ENCODE measurements at regions not wholly inside any gene's neighbourhood (a gene's known extent, or its start where the extent isn't known, plus 50 kb on each side); places are given as distances from the start of the nearest gene placed in this dataset.

- ChIA-PET POLR2A (no interaction called here), CTCF (interaction anchor here (0.5 to 1.3 kb wide), 2 partner anchors 403 to 452 kb away, joined by 3 read pairs; no protein-coding TSS in a partner anchor)
- no peak for DNase-seq (ENCODE audit: low spot score)
Observed at GRCh38 chr9:95788021-95788420, 87.5 kb upstream of the ERCC6L2 start.

DNA sequence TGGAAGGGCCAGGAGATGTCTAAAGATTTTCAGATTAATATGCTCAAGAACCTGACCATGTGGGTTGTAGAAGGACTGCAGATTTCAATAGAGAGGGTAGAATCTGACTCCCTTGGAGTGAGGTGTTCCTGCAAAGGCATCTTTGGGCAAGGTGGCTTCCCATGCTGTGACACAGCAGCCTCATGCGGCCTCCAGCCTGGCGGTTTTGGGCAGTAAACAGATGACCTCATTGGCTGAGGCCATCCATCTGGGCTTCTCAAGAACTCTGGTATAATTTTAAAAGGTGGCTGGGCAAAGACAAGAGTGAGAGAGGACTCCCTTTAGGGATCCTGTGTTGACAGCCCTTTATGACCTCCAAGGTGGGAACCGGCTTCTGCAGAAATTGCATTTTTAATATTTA is 90.3 kb upstream of the ERCC6L2 start:
- CTCF ChIA-PET: interaction anchor here (1.1 kb wide), 1 partner anchor 617 kb away, joined by 3 read pairs; no protein-coding TSS in a partner anchor
- no peak for DNase-seq (ENCODE audit: low spot score)
- H3K27me3 Mint-ChIP-seq (ENCODE audit: low read depth): no peaks in the 10 kb centered on the region
- H3K4me1 Mint-ChIP-seq: peaks cover 29% of the 10 kb centered on the region
- no peaks in the 10 kb centered on the region for H3K9me3 Mint-ChIP-seq
- ATAC-seq: no peak
- H3K27ac Mint-ChIP-seq: no peak overlapping the region
- TF ChIP-seq NR2C2 (CRISPR knock-in tag; IDR thresholded peaks at IDR 0.05) (no peak), JAZF1 (CRISPR knock-in tag; IDR thresholded peaks at IDR 0.05) (no peak)
- H3K4me3 Mint-ChIP-seq: no peak overlapping the region
- POLR2A ChIA-PET: no interaction called here
- no peaks in the 10 kb centered on the region for H3K36me3 Mint-ChIP-seq

More at GRCh38 chr9:95788021-95788420, 87.5 kb upstream of the ERCC6L2 start:
- no peak overlapping the region for H3K27ac Mint-ChIP-seq
- H3K9me3 Mint-ChIP-seq: no peaks in the 10 kb centered on the region
- no peaks in the 10 kb centered on the region for H3K36me3 Mint-ChIP-seq
- peak; percentile 68; the same call in 1 of the 2 replicates for ATAC-seq
- no peak overlapping the region for H3K4me3 Mint-ChIP-seq
- peaks cover 34% of the 10 kb centered on the region for H3K4me1 Mint-ChIP-seq
- no peaks in the 10 kb centered on the region for H3K27me3 Mint-ChIP-seq (ENCODE audit: low read depth)
- TF ChIP-seq ZSCAN18 (CRISPR knock-in tag; IDR thresholded peaks at IDR 0.05) (no peak), TP53 (CRISPR knock-in tag; IDR thresholded peaks at IDR 0.05) (no peak), IRF2 (CRISPR knock-in tag; IDR thresholded peaks at IDR 0.05; ENCODE audit: borderline replicate concordance, low read depth) (no peak), JUN (CRISPR knock-in tag; IDR thresholded peaks at IDR 0.05) (no peak), E2F5 (CRISPR knock-in tag; IDR thresholded peaks at IDR 0.05) (no peak), FOXJ3 (CRISPR knock-in tag; IDR thresholded peaks at IDR 0.05; ENCODE audit: borderline replicate concordance) (no peak)
- TF ChIP-seq, protein P1, sequence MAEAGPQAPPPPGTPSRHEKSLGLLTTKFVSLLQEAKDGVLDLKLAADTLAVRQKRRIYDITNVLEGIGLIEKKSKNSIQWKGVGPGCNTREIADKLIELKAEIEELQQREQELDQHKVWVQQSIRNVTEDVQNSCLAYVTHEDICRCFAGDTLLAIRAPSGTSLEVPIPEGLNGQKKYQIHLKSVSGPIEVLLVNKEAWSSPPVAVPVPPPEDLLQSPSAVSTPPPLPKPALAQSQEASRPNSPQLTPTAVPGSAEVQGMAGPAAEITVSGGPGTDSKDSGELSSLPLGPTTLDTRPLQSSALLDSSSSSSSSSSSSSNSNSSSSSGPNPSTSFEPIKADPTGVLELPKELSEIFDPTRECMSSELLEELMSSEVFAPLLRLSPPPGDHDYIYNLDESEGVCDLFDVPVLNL (CRISPR knock-in tag; IDR thresholded peaks at IDR 0.05; ENCODE audit: borderline replicate concordance, low read depth): no peak

- peaks cover 29% of the 10 kb centered on the region for H3K4me1 Mint-ChIP-seq
- H3K9me3 Mint-ChIP-seq: no peaks in the 10 kb centered on the region
- POLR2A ChIA-PET: interaction anchor here (1.0 kb wide), 1 partner anchor 31 kb away, joined by 3 read pairs; no protein-coding TSS in a partner anchor
- H3K4me3 Mint-ChIP-seq: no peak overlapping the region
- H3K36me3 Mint-ChIP-seq: no peaks in the 10 kb centered on the region
- ATAC-seq (no peak), DNase-seq (ENCODE audit: low spot score) (no peak)
- H3K27ac Mint-ChIP-seq: no peak overlapping the region
- H3K27me3 Mint-ChIP-seq (ENCODE audit: low read depth): no peaks in the 10 kb centered on the region
- CTCF ChIA-PET: interaction anchor here (1.2 to 1.3 kb wide), 2 partner anchors 13 to 57 kb away, joined by 3 read pairs; no protein-coding TSS in a partner anchor
- TF ChIP-seq ZBTB21 (CRISPR knock-in tag; IDR thresholded peaks at IDR 0.05; ENCODE audit: borderline replicate concordance): no peak
- TF ChIP-seq ZNF281 (CRISPR knock-in tag; IDR thresholded peaks at IDR 0.05): no peak
- no peak for TF ChIP-seq FOXJ3 (CRISPR knock-in tag; IDR thresholded peaks at IDR 0.05; ENCODE audit: borderline replicate concordance)
- no peak for TF ChIP-seq TEAD4 (CRISPR knock-in tag; IDR thresholded peaks at IDR 0.05)
- no peak for TF ChIP-seq IRF1 (CRISPR knock-in tag; IDR thresholded peaks at IDR 0.05)
- TF ChIP-seq, protein P2, sequence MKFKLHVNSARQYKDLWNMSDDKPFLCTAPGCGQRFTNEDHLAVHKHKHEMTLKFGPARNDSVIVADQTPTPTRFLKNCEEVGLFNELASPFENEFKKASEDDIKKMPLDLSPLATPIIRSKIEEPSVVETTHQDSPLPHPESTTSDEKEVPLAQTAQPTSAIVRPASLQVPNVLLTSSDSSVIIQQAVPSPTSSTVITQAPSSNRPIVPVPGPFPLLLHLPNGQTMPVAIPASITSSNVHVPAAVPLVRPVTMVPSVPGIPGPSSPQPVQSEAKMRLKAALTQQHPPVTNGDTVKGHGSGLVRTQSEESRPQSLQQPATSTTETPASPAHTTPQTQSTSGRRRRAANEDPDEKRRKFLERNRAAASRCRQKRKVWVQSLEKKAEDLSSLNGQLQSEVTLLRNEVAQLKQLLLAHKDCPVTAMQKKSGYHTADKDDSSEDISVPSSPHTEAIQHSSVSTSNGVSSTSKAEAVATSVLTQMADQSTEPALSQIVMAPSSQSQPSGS (CRISPR knock-in tag; IDR thresholded peaks at IDR 0.05; ENCODE audit: borderline replicate concordance, low read depth): no peak
- TF ChIP-seq, protein P3, sequence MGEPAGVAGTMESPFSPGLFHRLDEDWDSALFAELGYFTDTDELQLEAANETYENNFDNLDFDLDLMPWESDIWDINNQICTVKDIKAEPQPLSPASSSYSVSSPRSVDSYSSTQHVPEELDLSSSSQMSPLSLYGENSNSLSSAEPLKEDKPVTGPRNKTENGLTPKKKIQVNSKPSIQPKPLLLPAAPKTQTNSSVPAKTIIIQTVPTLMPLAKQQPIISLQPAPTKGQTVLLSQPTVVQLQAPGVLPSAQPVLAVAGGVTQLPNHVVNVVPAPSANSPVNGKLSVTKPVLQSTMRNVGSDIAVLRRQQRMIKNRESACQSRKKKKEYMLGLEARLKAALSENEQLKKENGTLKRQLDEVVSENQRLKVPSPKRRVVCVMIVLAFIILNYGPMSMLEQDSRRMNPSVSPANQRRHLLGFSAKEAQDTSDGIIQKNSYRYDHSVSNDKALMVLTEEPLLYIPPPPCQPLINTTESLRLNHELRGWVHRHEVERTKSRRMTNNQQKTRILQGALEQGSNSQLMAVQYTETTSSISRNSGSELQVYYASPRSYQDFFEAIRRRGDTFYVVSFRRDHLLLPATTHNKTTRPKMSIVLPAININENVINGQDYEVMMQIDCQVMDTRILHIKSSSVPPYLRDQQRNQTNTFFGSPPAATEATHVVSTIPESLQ (CRISPR knock-in tag; IDR thresholded peaks at IDR 0.05): no peak
- no peak for TF ChIP-seq STAT6 (CRISPR knock-in tag; conservative IDR thresholded peaks at IDR 0.05; ENCODE audit: low read depth)
Observed at GRCh38 chr9:95784318-95784717, 91.2 kb upstream of the ERCC6L2 start.

Measured in WTC11 (cell line).